Testis (tissue), 2 donors: ENCODE measurements at regions not wholly inside any gene's neighbourhood (a gene's known extent, or its start where the extent isn't known, plus 50 kb on each side); places are given as distances from the start of the nearest gene placed in this dataset.

ENCODE experiments used
- DNase-seq: peaks from one replicate; pipeline ENCODE4 v3.0.0-alpha.2; 2019
- H3K27ac ChIP-seq, 2 donors: fragments of 200-600 bp; sonication (generic); one replicate each; pipeline ENCODE4 v1.5.1; 2019
- H3K27me3 ChIP-seq: fragments of 200-600 bp; sonication (generic); one replicate; pipeline ENCODE4 v1.5.1; 2019
- H3K36me3 ChIP-seq: fragments of 200-600 bp; sonication (generic); one replicate; pipeline ENCODE4 v1.5.1; 2017; ENCODE audit warnings: low read depth; ENCODE audit errors: missing control alignments
- H3K4me1 ChIP-seq: fragments of 200-600 bp; sonication (generic); one replicate; pipeline ENCODE4 v1.5.1; 2019
- H3K4me3 ChIP-seq, 2 donors: fragments of 200-600 bp; sonication (generic); one replicate each; pipeline ENCODE4 v1.5.1; 2017 to 2019
- H3K9me3 ChIP-seq: fragments of 200-600 bp; sonication (generic); one replicate; pipeline ENCODE4 v1.5.1; 2017
- POLR2A ChIP-seq: fragments of 450-650 bp; IDR thresholded peaks from one replicate; pipeline ENCODE4 v1.6.1; 2017; ENCODE audit warnings: antibody characterized with exemption, mild to moderate bottlenecking, moderate library complexity
- WGBS, 2 donors: methylation state at CpG; one replicate each; pipeline ENCODE4 v1.1.5; 2018; 5-methylcytosine and 5-hydroxymethylcytosine counted together
- intact Hi-C: fragments of 100-400 bp; cut with DNase I; formaldehyde crosslinking; loops from one replicate; pipeline ENCODE4 v1.15.1; 2023; ENCODE audit warnings: low total_unique reads
- TF ChIP-seq, protein P1 (sequence below), 3 experiments: fragments of 450-650 bp in 2 of 3; fragments of 200-600 bp in 1 of 3; sonication (generic) in 1 of 3; IDR thresholded peaks; one replicate each; pipeline ENCODE4 v1.5.1; 2016 to 2019; ENCODE audit warnings: antibody characterized with exemption in 3 of 3, mild to moderate bottlenecking in 2 of 3, moderate library complexity in 1 of 3

DNA sequence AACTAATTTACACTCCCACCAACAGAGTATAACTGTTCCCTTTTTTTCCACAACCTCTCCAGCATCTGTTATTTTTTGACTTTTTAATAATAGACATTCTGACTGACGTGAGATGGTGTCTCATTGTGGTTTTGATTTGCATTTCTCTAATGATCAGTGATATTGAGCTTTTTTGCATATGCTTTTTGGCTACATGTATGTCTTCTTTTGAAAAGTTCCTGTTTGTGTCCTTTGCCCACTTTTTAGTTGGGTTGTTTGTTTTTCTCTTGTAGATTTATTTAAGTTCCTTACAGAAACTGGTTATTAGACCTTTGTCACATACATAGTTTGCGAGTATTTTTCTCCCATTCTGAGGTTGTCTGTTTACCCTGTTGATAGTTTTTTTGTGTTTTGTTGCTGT, 375.2 kb downstream of the MATN1 start:
- Histone ChIP-seq H3K9me3 (no peaks in the 10 kb centered on the region), H3K4me1 (no peaks in the 10 kb centered on the region), H3K27ac (no peak overlapping the region), H3K4me3 (no peak overlapping the region), H3K36me3 (no peaks in the 10 kb centered on the region), H3K27me3 (no peaks in the 10 kb centered on the region)
- 89 to 93% methylated on average over 2 of the region's 2 CpGs for WGBS, 2 donors
- no peak for DNase-seq
- intact Hi-C loops: no loop called here
- TF ChIP-seq, protein P1, sequence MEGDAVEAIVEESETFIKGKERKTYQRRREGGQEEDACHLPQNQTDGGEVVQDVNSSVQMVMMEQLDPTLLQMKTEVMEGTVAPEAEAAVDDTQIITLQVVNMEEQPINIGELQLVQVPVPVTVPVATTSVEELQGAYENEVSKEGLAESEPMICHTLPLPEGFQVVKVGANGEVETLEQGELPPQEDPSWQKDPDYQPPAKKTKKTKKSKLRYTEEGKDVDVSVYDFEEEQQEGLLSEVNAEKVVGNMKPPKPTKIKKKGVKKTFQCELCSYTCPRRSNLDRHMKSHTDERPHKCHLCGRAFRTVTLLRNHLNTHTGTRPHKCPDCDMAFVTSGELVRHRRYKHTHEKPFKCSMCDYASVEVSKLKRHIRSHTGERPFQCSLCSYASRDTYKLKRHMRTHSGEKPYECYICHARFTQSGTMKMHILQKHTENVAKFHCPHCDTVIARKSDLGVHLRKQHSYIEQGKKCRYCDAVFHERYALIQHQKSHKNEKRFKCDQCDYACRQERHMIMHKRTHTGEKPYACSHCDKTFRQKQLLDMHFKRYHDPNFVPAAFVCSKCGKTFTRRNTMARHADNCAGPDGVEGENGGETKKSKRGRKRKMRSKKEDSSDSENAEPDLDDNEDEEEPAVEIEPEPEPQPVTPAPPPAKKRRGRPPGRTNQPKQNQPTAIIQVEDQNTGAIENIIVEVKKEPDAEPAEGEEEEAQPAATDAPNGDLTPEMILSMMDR (IDR thresholded peaks at IDR 0.05): no peak
- no peak for TF ChIP-seq POLR2A

DNA sequence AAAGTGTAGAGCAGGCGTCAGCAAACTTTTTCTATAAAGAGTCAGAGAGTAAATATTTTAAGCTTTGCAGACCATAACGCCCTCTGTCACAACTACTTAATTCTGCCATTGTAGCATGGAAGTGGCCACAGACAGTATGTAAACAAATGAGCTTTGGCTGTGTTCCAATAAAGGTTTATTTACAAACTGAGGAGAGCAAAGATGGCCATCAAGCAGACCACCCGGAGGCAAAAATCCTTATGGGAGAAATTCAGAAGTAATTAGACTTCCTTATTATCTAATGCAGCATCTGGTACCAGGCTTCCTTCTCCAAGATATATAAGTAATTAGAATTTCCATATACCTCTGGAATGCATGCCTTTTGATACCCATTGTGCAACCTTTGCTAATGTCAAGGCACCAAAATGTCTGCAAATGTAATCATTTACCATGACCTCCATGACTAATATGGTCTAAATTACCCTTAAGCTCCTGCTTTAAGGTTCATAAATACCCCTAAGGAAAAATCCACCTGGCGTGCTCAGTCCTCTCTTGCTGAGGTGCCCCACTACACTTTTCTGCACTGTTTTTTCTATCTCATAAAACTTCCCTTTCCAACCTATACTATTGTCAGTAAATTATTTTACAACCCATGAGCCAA, 377.8 kb downstream of the MATN1 start:
- Histone ChIP-seq H3K27ac (no peak overlapping the region), H3K27me3 (no peaks in the 10 kb centered on the region), H3K4me3 (no peak overlapping the region), H3K4me1 (no peaks in the 10 kb centered on the region), H3K9me3 (no peaks in the 10 kb centered on the region), H3K36me3 (no peaks in the 10 kb centered on the region)
- no peak for DNase-seq
- intact Hi-C loops: no loop called here
- 69 to 78% methylated on average over 4 of the region's 4 CpGs for WGBS, 2 donors
- no peak for TF ChIP-seq POLR2A
- TF ChIP-seq, protein P1 (IDR thresholded peaks at IDR 0.05): no peak

DNA sequence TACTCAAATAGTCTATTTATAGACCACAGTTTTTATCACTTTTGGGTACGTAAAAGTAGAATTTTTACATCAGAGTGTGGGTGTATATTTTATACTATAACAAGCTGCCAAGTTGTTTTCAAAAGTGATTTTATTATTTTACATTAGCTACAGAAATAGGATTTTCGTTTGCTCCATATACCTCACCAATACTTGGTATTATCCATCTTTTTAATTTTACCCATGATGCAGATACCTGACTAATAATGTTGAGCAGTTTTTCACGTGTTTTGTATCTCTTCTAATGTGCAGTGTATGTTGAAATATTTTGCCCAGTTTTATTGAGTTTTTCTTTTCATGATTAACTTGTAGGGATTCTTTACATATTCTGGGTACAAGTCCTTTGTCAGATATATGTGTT, 379.8 kb downstream of the MATN1 start:
- H3K27ac ChIP-seq: no peak overlapping the region
- H3K27me3 ChIP-seq: no peaks in the 10 kb centered on the region
- TF ChIP-seq, protein P1 (IDR thresholded peaks at IDR 0.05): no peak
- no peak for TF ChIP-seq POLR2A
- H3K4me1 ChIP-seq: no peaks in the 10 kb centered on the region
- DNase-seq: no peak
- 45 to 53% methylated on average over 3 of the region's 3 CpGs for WGBS, 2 donors
- H3K36me3 ChIP-seq: no peaks in the 10 kb centered on the region
- no peak overlapping the region for H3K4me3 ChIP-seq
- H3K9me3 ChIP-seq: no peaks in the 10 kb centered on the region
- intact Hi-C loops: no loop called here

DNA sequence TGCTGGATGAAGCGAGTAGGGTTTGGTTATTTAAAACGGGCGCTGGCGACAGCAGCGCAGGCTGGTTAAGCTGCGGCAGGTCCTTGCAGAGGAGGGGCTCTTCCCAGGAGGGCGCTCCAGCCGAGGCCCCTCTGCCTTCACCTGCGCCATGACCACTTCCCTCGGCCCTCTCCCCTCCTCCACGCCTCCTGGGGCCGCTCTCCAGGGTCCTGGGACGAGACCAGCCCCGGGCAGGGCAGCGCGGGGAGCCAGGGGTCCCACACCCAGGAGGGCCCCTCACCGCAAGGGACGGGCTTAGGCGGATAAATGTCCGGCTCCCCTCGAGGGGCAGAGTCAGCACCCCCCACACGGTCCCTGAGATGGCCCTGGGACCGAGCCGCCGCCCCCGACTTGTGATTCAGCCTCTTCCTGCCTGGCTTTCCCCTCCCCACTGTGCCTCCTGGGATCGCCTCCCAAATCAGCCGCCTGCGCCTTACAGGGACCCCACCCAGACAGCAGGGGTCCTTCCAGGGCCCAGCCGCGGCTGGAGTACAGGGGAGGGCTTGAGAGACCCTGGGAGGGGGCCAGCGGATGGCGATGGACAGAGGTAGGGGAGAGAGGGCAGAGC, 380.7 kb downstream of the MATN1 start:
- no peak for DNase-seq
- Histone ChIP-seq H3K9me3 (no peaks in the 10 kb centered on the region), H3K27me3 (no peaks in the 10 kb centered on the region), H3K27ac (no peak overlapping the region), H3K4me1 (no peaks in the 10 kb centered on the region), H3K4me3 (peak overlapping the region in 1 of 2 donors; percentile 38), H3K36me3 (no peaks in the 10 kb centered on the region)
- intact Hi-C loops: no loop called here
- 10 to 12% methylated on average over 9 to 32 of the region's 33 CpGs for WGBS, 2 donors
- TF ChIP-seq, protein P1 (IDR thresholded peaks at IDR 0.05): no peak
- TF ChIP-seq POLR2A: no peak

DNA sequence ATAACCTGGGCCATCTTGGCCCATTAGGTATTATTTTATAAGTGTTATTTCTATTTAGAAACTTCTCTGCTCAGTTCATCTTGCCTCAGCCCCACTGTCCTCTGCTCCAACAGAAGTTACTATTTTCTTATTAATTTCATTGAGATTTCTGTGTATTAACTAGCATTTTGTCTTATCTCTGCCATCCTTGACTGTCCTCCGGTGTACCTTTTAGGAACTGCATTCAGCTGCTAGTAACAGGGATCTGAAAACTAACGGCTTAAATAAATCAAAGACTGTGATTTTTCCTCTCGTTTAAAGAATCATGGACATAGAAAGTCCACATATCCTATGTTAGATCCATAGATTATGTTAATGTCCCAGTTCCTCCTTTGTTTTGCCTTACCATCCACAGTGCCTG, 382.5 kb downstream of the MATN1 start:
- no peaks in the 10 kb centered on the region for H3K9me3 ChIP-seq
- 73 to 79% methylated on average over 3 of the region's 3 CpGs for WGBS, 2 donors
- TF ChIP-seq POLR2A: no peak
- TF ChIP-seq, protein P1 (IDR thresholded peaks at IDR 0.05): no peak
- intact Hi-C loops: no loop called here
- H3K4me1 ChIP-seq: no peaks in the 10 kb centered on the region
- no peak overlapping the region for H3K4me3 ChIP-seq
- H3K27ac ChIP-seq: no peak overlapping the region
- H3K36me3 ChIP-seq: no peaks in the 10 kb centered on the region
- no peaks in the 10 kb centered on the region for H3K27me3 ChIP-seq
- DNase-seq: no peak
